HL-60 (cell line): ENCODE measurements at regions not wholly inside any gene's neighbourhood (a gene's known extent, or its start where the extent isn't known, plus 50 kb on each side); places are given as distances from the start of the nearest gene placed in this dataset.

ENCODE experiments used
- DNase-seq, 2 experiments: peaks; one replicate each; pipeline ENCODE4 v3.0.0-alpha.2; 2010 to 2020; ENCODE audit warnings: low read depth in 1 of 2, low spot score in 1 of 2
- H3K27ac ChIP-seq: fragments of 250-450 bp; sonication (Bioruptor Pico); replicated peaks from 2 replicates; pipeline ENCODE4 v1.5.1; 2020; ENCODE audit warnings: mild to moderate bottlenecking, moderate library complexity
- H3K27me3 ChIP-seq: fragments of 250-450 bp; sonication (Bioruptor Pico); 2 replicates; pipeline ENCODE4 v1.5.1; 2021; ENCODE audit warnings: mild to moderate bottlenecking, moderate library complexity; ENCODE audit not compliant: insufficient read depth, poor library complexity, severe bottlenecking
- H3K4me3 ChIP-seq: replicated peaks from 2 replicates; pipeline ENCODE4 v1.5.1; 2011; ENCODE audit warnings: mild to moderate bottlenecking, control low read depth, low read length; ENCODE audit not compliant: insufficient read depth
- CTCF ChIP-seq: IDR thresholded peaks from one replicate; pipeline ENCODE4 v1.5.1; 2011; ENCODE audit warnings: low read length, control low read depth, inconsistent platforms; ENCODE audit not compliant: insufficient read depth
- GABPA ChIP-seq: IDR thresholded peaks from 2 replicates; pipeline ENCODE4 v1.6.1; 2012; ENCODE audit warnings: low read depth
- POLR2AphosphoS5 ChIP-seq: IDR thresholded peaks from 2 replicates; pipeline ENCODE4 v1.6.1; 2012; ENCODE audit warnings: low read depth
- REST ChIP-seq: IDR thresholded peaks from 2 replicates; pipeline ENCODE4 v1.6.1; 2012; ENCODE audit warnings: low read depth; ENCODE audit not compliant: insufficient replicate concordance
- SPI1 ChIP-seq: IDR thresholded peaks from 2 replicates; pipeline ENCODE4 v1.6.1; 2012; ENCODE audit warnings: low read depth, mild to moderate bottlenecking, borderline replicate concordance

- Histone ChIP-seq H3K27me3 (no peaks in the 10 kb centered on the region), H3K4me3 (no peak overlapping the region), H3K27ac (no peak overlapping the region)
- TF ChIP-seq REST (no peak), SPI1 (no peak), CTCF (no peak)
- DNase-seq, result no peak
These were observed 63.2 kb upstream of the GHR start for GRCh38 chr5:42360056-42360455.

- H3K4me3 ChIP-seq, result no peak overlapping the region
- no peak for DNase-seq
These were observed 62.5 kb upstream of the GHR start for GRCh38 chr5:42360616-42361314.

GRCh38 chr5:42361315-42361688 is 61.9 kb upstream of the GHR start:
- Histone ChIP-seq H3K4me3 (no peak overlapping the region), H3K27ac (no peak overlapping the region), H3K27me3 (no peaks in the 10 kb centered on the region)
- no peak for TF ChIP-seq POLR2AphosphoS5
- TF ChIP-seq SPI1, result no peak
- TF ChIP-seq REST, result no peak
- TF ChIP-seq GABPA, result no peak
- TF ChIP-seq CTCF, result no peak
- DNase-seq, result no peak

More at GRCh38 chr5:42360616-42361314, 62.5 kb upstream of the GHR start:
- Histone ChIP-seq H3K27me3 (no peaks in the 10 kb centered on the region), H3K27ac (no peak overlapping the region)
- no peak for TF ChIP-seq CTCF

GRCh38 chr5:42366051-42366450 is 57.2 kb upstream of the GHR start:
- no peak for DNase-seq
- H3K4me3 ChIP-seq, result no peak overlapping the region
- no peaks in the 10 kb centered on the region for H3K27me3 ChIP-seq
- H3K27ac ChIP-seq, result no peak overlapping the region
- TF ChIP-seq POLR2AphosphoS5 (no peak), REST (no peak), CTCF (no peak), SPI1 (no peak)
